ENCODE measurements at regions not wholly inside any gene's neighbourhood (a gene's known extent, or its start where the extent isn't known, plus 50 kb on each side); places are given as distances from the start of the nearest gene placed in this dataset.

GRCh38 chr19:5396096-5396939 lies 55.7 kb upstream of the PTPRS start:
- Histone ChIP-seq H3K27me3 (peaks cover 6 to 69% of the 10 kb centered on the region in 2 donors), H3K36me3 (no peaks in the 10 kb centered on the region), H3K4me1 (no peaks in the 10 kb centered on the region), H3K9me3 (no peaks in the 10 kb centered on the region), H3K4me3 (no peak overlapping the region), H3K27ac (no peak overlapping the region)
- DNase-seq (ENCODE audit: low spot score in 2 of 2), result no peak
- intact Hi-C loops (cut with DNase I; ENCODE audit: low total_unique reads), result no loop called here
- TF ChIP-seq POLR2AphosphoS5 (IDR thresholded peaks at IDR 0.05), result no peak
- no peak for TF ChIP-seq POLR2A (IDR thresholded peaks at IDR 0.05)

DNA sequence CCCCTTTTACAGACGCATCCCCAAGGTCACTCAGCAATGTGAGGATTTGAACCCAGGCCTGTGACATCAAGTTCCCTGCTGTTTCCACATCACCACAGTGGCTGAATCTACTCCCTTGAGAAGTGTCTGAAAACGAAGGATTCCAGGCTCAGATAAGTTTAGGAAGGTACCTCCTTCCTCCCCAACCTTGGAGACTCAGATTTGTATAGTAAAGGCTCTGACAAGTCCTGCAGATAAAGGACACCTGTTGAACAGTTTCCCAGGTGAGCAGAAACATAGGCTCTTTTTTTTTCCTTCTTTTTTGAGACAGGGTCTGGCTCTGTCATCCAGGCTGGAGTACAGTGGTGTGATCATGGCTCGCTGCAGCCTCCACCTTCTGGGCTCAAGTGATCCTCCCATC lies 56.4 kb upstream of the PTPRS start:
- H3K4me1 ChIP-seq, result no peaks in the 10 kb centered on the region
- no peak overlapping the region for H3K4me3 ChIP-seq
- intact Hi-C loops (cut with DNase I; ENCODE audit: low total_unique reads), result no loop called here
- H3K36me3 ChIP-seq, result no peaks in the 10 kb centered on the region
- H3K9me3 ChIP-seq, result no peaks in the 10 kb centered on the region
- peaks cover 6 to 66% of the 10 kb centered on the region in 2 donors for H3K27me3 ChIP-seq
- TF ChIP-seq CTCF (IDR thresholded peaks at IDR 0.05) (no peak), POLR2A (IDR thresholded peaks at IDR 0.05) (no peak), POLR2AphosphoS5 (IDR thresholded peaks at IDR 0.05) (no peak)
- no peak for DNase-seq (ENCODE audit: low spot score in 2 of 2)
- H3K27ac ChIP-seq, result no peak overlapping the region

DNA sequence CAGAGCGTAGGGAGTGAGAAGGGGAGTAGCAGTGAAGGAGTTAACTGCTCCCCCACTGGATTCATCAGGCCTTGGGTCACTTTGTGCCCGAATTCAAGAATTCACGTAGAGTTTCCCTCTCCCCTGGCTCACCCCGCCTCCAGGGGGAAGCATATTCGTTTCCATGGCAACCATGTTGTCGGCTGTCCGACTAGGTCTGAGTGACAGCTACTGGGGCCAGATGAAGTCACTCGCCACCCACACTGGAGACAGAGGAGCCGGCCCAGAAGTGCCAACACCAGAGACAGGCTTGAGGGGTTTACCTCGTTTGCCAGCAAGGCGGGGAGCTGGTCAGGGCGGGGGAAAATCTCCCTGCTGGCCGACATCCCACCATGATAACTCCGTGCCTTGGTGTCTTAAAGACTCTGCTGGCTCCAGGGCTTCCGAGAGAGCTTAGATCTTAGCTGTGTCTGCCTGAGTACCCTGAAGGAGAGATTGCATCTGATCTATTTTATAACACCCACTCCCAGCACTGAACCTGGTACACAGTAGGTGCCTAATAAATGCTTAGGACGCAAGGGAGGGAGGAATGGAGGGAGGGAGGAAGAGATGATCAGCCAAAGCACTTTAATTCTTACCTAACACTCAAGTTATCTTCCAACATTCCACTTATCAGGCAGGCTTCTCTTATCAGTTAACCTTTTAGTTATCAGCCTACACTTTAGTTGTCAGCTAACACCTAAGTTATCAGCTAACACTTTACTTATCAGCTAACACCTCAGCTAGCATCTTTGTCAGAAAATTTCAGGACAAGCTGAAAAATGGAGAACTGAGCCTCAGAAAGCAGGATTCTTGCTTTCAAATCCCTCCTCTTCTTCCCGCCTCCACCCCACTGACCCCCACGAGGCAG lies 57.2 kb upstream of the ZNRF4 start:
- no peaks in the 10 kb centered on the region for H3K4me1 ChIP-seq
- DNase-seq (ENCODE audit: low spot score in 2 of 2), result no peak
- H3K27me3 ChIP-seq, result peaks cover 6 to 57% of the 10 kb centered on the region in 2 donors
- no peak overlapping the region for H3K27ac ChIP-seq
- intact Hi-C loops (cut with DNase I; ENCODE audit: low total_unique reads), result no loop called here
- TF ChIP-seq POLR2AphosphoS5 (IDR thresholded peaks at IDR 0.05) (no peak), POLR2A (IDR thresholded peaks at IDR 0.05) (no peak), CTCF (IDR thresholded peaks at IDR 0.05) (no peak)
- no peaks in the 10 kb centered on the region for H3K9me3 ChIP-seq
- H3K36me3 ChIP-seq, result no peaks in the 10 kb centered on the region
- H3K4me3 ChIP-seq, result no peak overlapping the region

- H3K4me1 ChIP-seq, result no peaks in the 10 kb centered on the region
- H3K36me3 ChIP-seq, result no peaks in the 10 kb centered on the region
- H3K27me3 ChIP-seq, result peaks cover 6 to 50% of the 10 kb centered on the region in 2 donors
- H3K9me3 ChIP-seq, result no peaks in the 10 kb centered on the region
- no peak overlapping the region for H3K27ac ChIP-seq
- no peak overlapping the region for H3K4me3 ChIP-seq
- intact Hi-C loops (cut with DNase I; ENCODE audit: low total_unique reads), result no loop called here
- no peak for DNase-seq (ENCODE audit: low spot score in 2 of 2)
- TF ChIP-seq POLR2AphosphoS5 (IDR thresholded peaks at IDR 0.05), result no peak
- no peak for TF ChIP-seq POLR2A (IDR thresholded peaks at IDR 0.05)
- no peak for TF ChIP-seq CTCF (IDR thresholded peaks at IDR 0.05)
Observed at GRCh38 chr19:5398693-5399057, 56.5 kb upstream of the ZNRF4 start.

DNA sequence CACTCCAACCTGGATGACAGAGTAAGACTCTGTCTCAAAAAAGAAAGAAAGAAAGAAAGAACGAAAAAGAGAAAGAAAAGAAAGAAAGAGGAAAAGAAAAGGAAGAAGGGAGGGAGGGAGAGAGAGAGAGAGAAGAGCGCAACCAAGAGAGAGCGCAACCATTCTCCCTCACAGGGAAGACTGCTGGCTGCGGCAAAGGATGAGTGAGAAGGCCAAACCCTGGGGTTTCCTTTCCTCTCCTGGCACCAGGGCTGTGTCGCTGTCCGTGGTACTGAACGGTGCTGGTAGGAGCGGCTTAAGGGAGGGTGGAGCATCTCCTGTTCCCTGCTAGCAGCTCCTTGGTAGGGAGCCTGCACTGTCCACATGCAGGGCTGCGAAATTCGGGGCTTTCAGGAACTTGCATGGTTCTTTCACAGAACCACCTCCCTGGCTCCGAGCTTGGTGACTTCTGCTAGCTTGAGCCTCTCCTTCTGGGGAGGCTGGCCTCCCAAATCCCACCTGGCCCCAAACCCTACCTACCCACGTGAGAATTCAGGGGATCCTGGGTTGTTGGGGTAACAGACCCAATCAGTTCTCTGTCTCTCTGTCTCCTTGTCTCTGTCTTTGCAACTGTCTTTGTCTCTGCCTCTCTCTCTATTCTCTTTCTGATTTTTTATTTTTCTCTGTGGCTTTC lies 51.1 kb upstream of the ZNRF4 start:
- no peak for TF ChIP-seq POLR2A (IDR thresholded peaks at IDR 0.05)
- no peak for TF ChIP-seq CTCF (IDR thresholded peaks at IDR 0.05)
- TF ChIP-seq POLR2AphosphoS5 (IDR thresholded peaks at IDR 0.05), result no peak
- H3K9me3 ChIP-seq, result peaks cover 2 to 11% of the 10 kb centered on the region in 2 donors
- intact Hi-C loops (cut with DNase I; ENCODE audit: low total_unique reads), result no loop called here
- no peak overlapping the region for H3K27ac ChIP-seq
- no peak overlapping the region for H3K4me3 ChIP-seq
- no peaks in the 10 kb centered on the region for H3K36me3 ChIP-seq
- peak; percentile 33 to 81 for DNase-seq (ENCODE audit: low spot score in 2 of 2)
- no peaks in the 10 kb centered on the region for H3K4me1 ChIP-seq
- peaks cover 0 to 13% of the 10 kb centered on the region in 2 donors for H3K27me3 ChIP-seq
